Skeletal muscle satellite cell (primary cell): ENCODE measurements at regions not wholly inside any gene's neighbourhood (a gene's known extent, or its start where the extent isn't known, plus 50 kb on each side); places are given as distances from the start of the nearest gene placed in this dataset.

Source experiments
- H3K27me3 ChIP-seq: 2 replicates; pipeline ENCODE4 v1.7.0; 2013; ENCODE audit warnings: low read length; ENCODE audit not compliant: control insufficient read depth, insufficient read depth
- H3K36me3 ChIP-seq: 2 replicates; pipeline ENCODE4 v1.7.0; 2013; ENCODE audit warnings: mild to moderate bottlenecking, control low read depth, low read length; ENCODE audit not compliant: insufficient read depth
- H3K4me1 ChIP-seq: 2 replicates; pipeline ENCODE4 v1.7.0; 2013; ENCODE audit warnings: low read length; ENCODE audit not compliant: control insufficient read depth, insufficient read depth
- H3K4me2 ChIP-seq: 2 replicates; pipeline ENCODE4 v1.7.0; 2013; ENCODE audit warnings: mild to moderate bottlenecking, low read length
- H3K4me3 ChIP-seq: 2 replicates; pipeline ENCODE4 v1.7.0; 2013; ENCODE audit warnings: low read length
- H3K9ac ChIP-seq: 2 replicates; pipeline ENCODE4 v1.7.0; 2013; ENCODE audit warnings: mild to moderate bottlenecking, low read depth, low read length, moderate library complexity
- H3K9me3 ChIP-seq: replicated peaks from 2 replicates; pipeline ENCODE4 v1.7.0; 2013; ENCODE audit warnings: mild to moderate bottlenecking, control low read depth, low read length

DNA sequence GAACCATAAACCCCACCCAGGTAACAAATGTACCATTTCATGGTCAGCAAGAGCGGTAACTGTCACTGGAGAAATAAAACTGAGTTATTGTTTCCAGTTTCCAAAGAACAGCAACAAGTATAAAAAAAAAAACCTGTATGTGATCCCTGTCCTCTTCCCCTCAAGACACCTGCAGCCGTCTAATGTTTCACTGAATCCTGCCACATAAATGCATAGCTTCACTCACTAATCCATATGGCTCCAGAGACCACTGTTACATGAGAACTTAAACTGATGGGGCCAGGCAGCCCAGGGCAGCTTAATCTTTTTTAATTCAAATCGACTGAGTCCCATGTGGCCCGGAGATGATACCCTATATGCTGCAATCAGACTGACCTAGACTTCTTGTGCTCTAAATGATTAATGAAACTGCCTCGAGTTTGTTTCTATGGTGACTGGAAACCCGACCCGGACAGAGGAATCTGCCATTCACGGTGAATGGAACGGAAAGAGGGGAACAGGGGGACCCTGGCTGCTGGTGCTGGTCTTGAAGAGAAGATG, 60.9 kb upstream of the SIX2 start:
- peaks cover 6% of the 10 kb centered on the region for H3K27me3 ChIP-seq

DNA sequence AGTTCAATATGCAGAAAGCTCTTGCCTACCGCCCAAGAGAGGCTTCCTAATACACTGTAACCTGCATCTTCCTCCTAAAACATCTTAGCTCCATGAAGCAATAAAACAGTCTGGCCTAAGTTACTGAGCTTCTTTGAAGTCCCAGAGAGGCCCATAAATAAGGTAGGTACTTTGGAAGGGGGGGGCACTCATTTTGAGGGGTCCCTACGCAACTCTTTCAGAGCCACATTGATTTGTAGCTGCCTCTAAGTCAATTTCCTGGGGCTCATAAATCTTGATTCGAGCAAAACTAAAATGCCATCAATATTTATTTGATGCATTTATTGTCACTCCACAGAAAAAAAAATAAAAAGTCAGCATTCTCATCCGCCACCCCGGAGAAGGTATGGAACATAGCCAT, 60.4 kb upstream of the SIX2 start:
- Histone ChIP-seq H3K4me1 (peaks cover 28% of the 10 kb centered on the region), H3K9me3 (no peaks in the 10 kb centered on the region), H3K9ac (no peak overlapping the region), H3K36me3 (no peaks in the 10 kb centered on the region), H3K4me3 (no peak overlapping the region), H3K4me2 (no peak overlapping the region), H3K27me3 (peaks cover 6% of the 10 kb centered on the region)

More for the DNA sequence above, 60.9 kb upstream of the SIX2 start:
- Histone ChIP-seq H3K9ac (no peak overlapping the region), H3K4me1 (peaks cover 28% of the 10 kb centered on the region), H3K9me3 (no peaks in the 10 kb centered on the region), H3K4me3 (no peak overlapping the region), H3K36me3 (no peaks in the 10 kb centered on the region), H3K4me2 (peak overlapping the region; percentile 20)

DNA sequence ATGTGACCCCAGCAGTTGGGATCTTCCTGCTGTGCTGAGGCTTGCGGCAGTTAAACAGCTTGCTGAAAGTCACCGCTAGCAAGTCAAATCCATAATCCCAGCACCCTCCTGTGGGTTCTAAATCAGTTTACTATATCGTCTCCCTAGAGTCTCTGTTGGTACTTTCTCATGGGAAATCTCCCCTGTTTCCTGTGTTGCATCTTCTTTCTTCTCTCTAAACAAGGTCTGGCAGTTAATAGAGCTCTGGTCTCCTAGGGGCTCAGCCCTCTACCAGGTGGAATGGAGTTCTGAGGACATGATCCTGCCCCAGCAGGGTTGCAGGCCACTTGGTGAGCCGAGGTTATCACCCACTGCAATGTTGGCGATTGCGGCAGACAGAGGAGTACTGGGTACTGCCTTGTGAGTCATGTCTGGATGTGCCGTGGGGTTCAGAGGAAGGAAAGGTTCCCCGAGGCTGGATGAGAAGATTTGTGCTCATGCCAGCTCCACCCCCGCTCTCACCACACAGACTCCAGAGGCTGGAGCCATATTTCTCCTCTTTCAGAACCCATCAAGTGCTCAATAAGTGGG, 59.4 kb upstream of the SIX2 start:
- H3K4me2 ChIP-seq, result peak overlapping the region; percentile 11
- no peaks in the 10 kb centered on the region for H3K9me3 ChIP-seq
- no peak overlapping the region for H3K9ac ChIP-seq
- H3K27me3 ChIP-seq, result peaks cover 6% of the 10 kb centered on the region
- H3K36me3 ChIP-seq, result no peaks in the 10 kb centered on the region
- H3K4me1 ChIP-seq, result peaks cover 28% of the 10 kb centered on the region
- no peak overlapping the region for H3K4me3 ChIP-seq

DNA sequence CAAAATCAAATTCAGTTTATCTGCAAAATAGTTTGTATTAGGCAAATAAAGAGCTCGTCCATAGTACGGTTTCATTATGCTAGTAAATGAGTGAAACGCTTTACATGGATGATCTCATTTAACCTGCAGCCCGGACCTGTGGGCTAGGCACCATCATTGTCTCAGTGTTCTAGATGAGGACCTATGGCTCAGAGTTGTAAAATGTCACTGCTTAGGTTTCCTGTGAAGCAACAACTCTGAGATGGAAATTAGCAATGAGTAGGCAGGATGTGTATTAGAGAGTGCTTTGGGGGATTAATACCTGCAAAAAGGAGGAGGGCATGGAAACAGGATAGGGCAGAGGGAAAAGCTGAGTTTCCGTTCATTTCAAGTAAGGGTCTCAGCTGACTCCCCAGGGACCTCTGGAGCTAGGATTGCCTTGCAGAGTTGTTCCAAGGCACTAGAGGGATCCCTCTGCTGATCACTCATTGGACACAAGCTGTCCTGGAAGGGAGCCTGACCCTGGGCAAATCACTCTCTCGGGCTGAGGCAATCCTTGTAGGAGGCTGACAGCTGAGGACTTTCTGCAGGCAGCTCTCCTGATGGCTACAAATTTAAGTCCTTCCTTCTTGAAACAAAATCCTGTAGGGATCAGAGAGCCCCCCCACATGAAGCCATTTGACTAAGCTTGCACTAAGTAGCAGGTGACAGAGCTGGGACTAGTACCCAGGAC, 58.8 kb upstream of the SIX2 start:
- Histone ChIP-seq H3K27me3 (peaks cover 6% of the 10 kb centered on the region), H3K4me2 (no peak overlapping the region), H3K9ac (no peak overlapping the region), H3K4me3 (no peak overlapping the region), H3K4me1 (peaks cover 28% of the 10 kb centered on the region), H3K36me3 (no peaks in the 10 kb centered on the region), H3K9me3 (no peaks in the 10 kb centered on the region)
